NCI-H2227 treated with DMSO at 0.1 percent for 48 hours (cell line): ENCODE measurements at regions not wholly inside any gene's neighbourhood (a gene's known extent, or its start where the extent isn't known, plus 50 kb on each side); places are given as distances from the start of the nearest gene placed in this dataset.

ENCODE experiments used
- DNase-seq: peaks from one replicate; lab custom pipeline; 2025; lab: John Stamatoyannopoulos, UW

DNA sequence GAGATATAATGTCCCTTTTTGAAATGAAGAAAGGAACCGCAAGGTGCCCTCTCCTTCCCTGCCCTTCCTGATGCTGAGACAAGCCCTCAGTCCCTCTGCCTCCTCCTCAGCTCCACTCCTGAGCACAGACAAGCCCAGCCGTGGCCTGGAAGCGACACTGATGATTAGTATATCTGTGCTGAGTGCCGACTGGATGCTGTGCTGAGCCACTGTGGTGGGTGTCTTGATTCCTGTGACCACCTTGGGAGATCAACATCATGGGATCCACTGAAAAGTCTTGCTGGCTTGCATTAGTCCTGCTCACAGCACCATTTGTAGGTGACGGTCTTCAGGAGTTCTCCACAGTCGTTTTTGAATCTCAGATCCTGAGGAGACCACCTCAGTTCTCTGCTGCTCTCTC, 59.5 kb upstream of the HGFAC start:
- no peak for DNase-seq

DNA sequence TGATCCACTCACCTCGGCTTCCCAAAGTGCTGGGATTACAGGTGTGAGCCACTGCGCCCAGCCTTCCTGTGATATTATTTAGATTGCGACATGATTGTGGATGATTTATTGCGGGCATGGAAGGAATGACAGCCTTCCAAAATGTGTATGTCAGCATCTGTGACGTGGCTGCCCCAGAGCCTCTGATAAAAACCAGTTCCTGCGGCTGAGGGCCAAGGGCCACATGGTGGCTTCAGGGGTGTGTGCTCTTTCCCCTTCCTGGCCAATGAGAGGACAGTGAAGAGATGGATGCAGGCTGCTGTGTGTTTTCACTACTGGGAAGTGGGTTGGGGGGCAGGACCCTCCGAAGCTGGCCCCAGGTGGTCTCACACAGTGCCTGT, 57.4 kb upstream of the HGFAC start:
- DNase-seq, result no peak

DNA sequence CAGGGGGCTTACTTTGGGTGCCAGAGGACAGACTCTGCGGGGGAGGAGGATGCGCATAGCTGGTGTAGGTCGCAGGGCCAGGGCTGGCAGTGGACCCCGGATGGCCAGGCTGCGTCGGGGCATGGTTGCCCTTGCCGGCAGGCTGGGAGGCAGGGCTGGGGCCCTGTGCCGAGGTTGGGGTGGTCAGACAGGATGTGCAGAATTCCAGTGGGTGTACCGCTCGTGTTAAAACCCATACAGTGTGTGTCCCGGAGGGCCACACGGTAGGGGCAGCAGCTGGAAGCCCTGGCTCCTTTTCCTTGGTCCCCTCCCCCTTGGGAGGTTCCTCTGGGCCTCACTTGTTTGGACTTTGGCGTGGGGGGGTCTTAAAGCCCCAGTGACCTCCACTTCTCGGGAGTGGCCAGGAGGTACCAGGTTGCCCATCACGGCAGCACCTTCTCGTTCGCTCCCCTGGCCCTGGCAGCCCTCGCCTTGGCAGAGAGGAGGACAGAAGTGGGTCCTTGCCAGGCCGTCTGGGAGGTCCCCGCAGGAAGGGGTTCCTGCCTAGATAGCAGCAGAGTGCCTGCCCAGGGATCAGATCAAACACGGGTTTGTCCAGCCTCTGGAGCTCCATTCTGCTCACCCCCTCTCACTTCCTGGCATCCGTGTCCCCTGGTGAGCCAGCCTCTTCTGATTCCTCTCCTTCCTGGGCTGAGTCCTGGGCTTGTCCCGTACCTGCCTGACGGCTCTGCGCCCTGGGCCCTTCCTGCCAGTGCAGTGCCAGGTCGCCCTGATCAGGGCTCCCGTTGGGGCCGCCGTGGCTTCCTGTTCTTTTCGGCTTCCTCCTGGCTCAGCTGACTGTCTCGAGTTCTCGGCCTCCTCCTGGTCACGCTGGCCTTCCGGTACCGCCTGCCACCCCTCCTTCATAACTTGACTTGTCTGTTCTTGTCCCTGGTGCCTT, 56.7 kb upstream of the HGFAC start:
- no peak for DNase-seq

DNA sequence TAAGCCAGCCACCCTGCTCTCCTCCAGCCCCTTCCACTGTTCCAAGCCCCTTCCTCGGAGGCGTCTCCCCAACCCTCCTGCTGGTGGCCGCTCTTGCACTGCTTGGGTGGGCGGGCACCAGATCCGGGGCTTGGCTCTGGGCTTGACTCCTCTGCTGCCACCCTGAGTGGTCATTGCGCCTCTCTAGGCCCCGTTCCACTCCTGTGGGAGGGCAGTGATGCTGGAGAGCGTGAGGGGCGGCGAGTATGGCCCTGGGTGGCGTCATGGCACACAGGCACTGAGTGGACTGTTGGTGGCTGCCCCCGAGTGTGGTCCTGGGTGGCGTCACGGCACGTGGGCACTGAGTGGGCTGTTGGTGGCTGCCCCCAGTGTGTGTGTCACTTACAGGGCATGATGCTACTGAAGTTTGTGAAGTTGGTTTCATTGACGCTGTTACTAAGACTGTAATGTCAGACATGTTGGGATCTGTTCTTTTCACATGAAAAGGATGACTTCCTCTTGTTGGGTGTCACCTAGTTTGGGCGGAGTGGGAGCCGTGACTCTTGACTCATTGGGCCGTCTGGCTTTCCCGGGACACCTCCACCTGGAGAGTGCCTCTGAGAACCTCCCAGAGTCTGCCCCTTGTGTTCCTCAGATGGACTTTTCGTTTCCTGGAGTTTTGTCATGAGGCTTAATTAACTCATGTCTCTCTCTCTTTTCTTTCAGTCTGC, 55.9 kb upstream of the HGFAC start:
- DNase-seq, result no peak

DNA sequence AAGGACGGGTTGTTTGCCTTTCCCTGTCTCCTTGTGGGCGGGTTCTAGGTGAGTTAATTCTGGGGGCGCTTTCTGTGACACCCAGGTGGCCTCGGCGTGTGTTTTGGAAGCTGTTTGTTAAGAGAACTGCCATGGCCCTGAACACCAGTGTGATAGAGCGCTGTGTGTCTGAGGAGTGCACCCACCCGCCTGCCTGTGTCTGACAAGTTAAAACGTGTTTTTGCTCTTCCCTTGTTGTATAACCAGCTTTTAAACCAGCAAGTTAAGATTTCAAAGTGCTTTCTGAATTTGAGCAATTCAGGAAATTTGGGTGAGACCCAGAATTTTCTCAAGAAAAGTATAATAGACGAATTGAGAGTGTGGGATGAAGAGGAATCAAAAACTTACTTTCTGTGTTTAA, 55.2 kb upstream of the HGFAC start:
- no peak for DNase-seq

DNA sequence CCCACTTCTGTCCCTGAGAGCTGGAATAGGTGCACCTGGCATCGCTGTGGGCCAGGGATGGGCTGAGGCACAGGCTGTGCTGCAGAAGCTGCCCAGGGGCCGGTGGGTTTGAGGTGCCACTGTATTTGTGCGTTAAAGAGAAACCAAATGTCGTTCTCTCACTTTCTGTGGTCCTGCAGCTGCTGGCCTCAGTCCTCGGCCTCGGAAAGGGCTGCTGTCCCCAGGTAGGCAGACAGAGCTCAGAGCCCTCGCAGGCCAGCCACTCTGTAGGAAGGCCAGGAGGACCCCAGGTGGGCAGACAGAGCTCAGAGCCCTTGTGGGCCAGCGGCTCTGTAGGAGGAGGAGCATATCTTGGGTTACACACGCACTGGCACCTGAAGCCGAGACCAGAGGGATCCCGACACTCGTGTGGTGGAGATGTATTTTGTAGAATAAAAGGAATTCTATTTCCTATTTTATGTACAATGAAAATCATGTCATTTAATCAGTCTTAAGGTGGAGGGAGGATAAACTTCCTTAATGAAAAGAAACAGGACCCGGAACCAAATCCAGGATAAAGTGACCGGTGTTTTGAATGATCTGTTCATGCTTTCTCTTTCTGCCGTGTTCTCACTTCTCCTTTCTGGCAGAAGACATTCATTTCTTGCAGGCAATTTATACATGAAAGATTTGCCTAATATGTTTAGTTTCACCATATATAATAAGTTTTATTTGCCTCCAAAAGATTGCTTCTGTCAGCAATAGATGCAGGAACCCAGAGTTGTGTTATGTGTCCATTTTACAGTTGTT, 54.4 kb upstream of the HGFAC start:
- DNase-seq, result no peak

DNA sequence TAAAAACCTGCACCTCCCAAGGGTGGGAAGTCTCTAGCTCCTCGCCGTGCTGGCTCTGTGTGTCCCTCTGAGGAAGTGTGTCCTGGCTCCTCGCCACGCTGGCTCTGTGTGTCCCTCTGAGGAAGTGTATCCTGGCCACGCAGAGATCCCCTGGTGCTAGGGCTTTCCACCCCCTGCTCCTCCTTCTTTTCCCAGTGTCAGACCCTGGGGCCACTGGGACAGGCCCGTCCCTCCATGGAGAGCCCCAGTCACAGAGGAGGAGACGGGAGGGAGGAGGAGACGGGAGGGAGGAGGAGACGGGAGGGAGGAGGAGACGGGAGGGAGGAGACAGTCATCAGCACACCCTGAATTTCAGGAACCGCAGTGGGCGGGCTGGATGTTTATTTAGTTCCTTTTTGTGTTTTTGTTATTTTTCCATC, 53.8 kb upstream of the HGFAC start:
- no peak for DNase-seq

DNA sequence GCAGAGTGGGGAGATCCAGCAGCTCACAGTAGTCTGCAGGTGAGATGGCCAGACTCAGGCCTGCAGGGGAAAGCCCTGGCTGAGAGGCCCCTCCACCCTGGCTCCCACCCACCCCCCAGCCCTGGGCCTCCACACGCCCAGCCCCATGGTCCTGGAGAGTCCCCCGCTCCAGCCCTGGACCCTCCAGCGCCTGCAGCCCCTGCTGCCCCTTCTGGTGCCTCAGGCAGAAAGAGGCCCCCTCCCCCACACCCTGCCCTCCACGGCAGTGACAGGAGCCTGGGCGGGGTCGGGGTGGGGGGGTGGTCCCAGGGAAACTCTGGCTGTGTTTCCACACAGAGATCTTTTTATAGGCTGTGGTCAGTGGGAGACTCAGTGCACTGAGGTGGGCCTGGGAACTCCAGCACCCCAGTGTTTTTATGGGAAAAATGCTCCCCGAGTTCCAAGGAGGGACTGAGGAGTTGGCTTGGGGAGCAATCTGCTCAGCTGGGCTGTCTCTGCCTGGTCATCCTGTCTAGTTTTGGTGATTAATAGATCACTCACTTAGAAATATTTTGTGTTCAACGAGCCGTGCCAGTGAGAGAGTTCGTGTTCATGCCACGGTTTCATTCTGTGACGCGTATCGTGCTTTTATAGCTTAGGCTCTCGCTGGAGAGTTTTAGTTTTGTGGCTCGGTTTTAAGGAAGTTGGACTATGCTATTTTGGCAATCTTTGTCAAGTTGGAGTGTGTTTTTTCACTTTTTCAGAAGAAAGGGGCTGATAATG, 53.1 kb upstream of the HGFAC start:
- DNase-seq, result no peak

DNA sequence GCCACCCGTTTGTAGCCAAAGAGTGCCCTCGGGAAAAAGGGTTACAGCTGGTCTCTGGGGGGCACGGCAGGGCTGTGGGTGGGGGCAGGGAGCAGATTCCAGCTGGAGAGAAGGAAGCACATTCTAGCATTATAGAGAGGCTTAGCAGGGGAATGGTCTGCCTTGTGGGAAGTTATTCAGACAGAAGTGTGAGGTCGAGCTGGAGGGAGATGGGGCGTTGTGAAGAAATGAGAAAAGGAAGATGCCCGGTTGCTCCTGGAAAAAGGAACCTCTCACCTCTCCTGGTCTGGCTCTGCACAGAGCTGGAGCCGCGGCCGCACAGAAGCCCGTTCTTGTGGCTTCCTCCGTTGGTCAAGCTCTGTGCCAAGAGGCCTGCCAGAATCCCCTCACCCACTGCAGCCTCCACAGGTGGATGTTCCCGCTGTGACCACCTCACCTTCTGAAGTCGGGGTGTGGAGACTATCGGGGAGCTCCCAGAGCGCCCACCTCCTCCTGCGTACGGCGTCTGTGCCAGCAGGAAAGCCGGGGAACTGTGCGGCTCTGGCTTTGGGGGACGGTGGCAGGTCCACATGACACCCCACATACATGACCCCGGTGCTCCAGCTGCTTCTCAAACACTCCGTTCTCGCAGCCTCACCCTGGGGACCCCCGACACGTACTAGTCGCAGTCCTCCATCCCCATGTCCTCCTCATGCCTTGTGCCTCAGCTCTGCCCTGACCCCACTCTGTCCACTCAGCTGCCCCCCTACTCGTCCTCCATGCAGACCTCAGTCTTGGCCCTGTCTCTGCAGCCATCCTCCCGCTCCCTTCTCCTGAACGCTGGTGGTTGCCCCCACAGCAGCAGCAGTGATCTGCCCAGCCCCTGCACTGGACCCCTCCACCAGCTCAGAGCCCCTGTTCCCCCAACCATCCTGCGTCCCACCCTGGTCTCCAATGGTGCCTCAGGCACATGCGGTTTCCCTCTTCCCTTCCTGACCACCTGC, 52.2 kb upstream of the HGFAC start:
- DNase-seq, result no peak

DNA sequence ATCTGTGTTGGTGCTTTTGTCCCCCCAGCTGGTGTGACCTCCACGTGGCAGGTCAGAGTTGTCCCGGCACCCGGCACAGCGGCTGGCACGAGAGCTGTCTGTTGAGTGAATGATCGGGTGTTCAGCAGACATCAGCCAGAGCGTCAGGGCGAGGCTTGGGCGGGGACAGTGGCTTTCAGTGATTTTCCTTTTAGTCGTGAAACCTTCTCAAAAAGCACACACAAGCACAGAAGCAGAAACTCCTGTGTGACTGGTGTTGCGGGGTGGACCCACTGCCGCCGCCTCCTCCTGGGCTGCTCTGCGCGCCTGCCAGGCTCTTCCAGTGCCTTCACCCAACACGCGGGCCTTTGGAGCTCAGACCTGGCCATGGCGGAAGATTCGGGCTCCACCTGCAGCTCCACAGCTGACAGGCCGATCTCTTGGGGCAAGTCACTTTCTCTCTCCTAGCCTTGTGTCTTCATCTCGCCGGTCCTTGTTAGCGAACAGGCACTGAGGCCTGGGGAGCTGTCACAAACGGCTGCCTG, 51.4 kb upstream of the HGFAC start:
- DNase-seq, result no peak

DNA sequence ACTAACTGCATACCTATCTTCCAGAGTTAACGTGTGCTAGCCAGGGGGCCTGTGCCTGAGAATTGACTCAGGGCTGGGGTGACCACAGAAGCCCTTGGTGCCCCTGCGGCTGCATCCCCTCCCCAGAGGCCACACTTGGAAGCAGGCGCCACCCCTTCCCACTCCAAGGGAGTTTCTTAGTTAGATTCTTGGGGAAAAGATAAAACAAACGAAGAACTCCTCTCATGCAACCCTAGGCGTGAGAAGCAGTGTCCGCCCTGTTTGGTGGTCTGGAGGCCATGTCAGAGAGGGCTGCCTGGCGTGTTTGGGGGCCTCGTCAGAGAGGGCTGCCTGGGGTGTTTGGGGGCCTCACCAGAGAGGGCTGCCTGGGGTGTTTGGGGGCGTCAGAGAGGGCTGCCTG, 50.3 kb upstream of the HGFAC start:
- DNase-seq, result no peak
